Thymus (tissue), 11 donors: ENCODE measurements at regions not wholly inside any gene's neighbourhood (a gene's known extent, or its start where the extent isn't known, plus 50 kb on each side); places are given as distances from the start of the nearest gene placed in this dataset.

Experiments used
- DNase-seq, 9 donors: peaks; one replicate each; pipeline ENCODE4 v3.0.0-alpha.2; 2013; ENCODE audit warnings: low spot score in 9 of 9, low read depth in 6 of 9, missing footprints in 1 of 9
- H3K27ac ChIP-seq, 2 donors: one replicate each; pipeline ENCODE4 v1.5.1; 2013; ENCODE audit warnings: control low read depth in 1 of 2, low read depth in 1 of 2, low read length in 1 of 2, mild to moderate bottlenecking in 1 of 2, moderate library complexity in 1 of 2
- H3K27me3 ChIP-seq, 2 donors: one replicate each; pipeline ENCODE4 v1.5.1; 2013; ENCODE audit warnings: low read length in 1 of 2; ENCODE audit not compliant: control insufficient read depth in 2 of 2, insufficient read depth in 1 of 2
- H3K36me3 ChIP-seq, 2 donors: one replicate each; pipeline ENCODE4 v1.5.1; 2013; ENCODE audit warnings: low read length in 1 of 2, mild to moderate bottlenecking in 1 of 2, moderate library complexity in 1 of 2; ENCODE audit not compliant: control insufficient read depth in 2 of 2, insufficient read depth in 2 of 2
- H3K4me1 ChIP-seq, 2 donors: one replicate each; pipeline ENCODE4 v1.5.1; 2013; ENCODE audit warnings: low read length in 2 of 2; ENCODE audit not compliant: control insufficient read depth in 2 of 2, insufficient read depth in 2 of 2
- H3K4me3 ChIP-seq, 2 donors: one replicate each; pipeline ENCODE4 v1.5.1; 2013; ENCODE audit warnings: low read length in 2 of 2, control low read depth in 1 of 2, mild to moderate bottlenecking in 1 of 2
- H3K9me3 ChIP-seq, 2 donors: one replicate each; pipeline ENCODE4 v1.5.1; 2013; ENCODE audit warnings: low read length in 1 of 2, mild to moderate bottlenecking in 1 of 2; ENCODE audit not compliant: control insufficient read depth in 2 of 2, insufficient read depth in 1 of 2
- WGBS: extraction: QIAGEN DNeasy Blood & Tissue Kit; methylation state at CpG from one replicate; pipeline ENCODE4 v1.1.7; 2013; 5-methylcytosine and 5-hydroxymethylcytosine counted together
- donor health status: healthy.

- H3K36me3 ChIP-seq = no peaks in the 10 kb centered on the region
- no peak for DNase-seq
- H3K4me3 ChIP-seq = no peak overlapping the region
- H3K4me1 ChIP-seq = no peaks in the 10 kb centered on the region
- H3K27ac ChIP-seq = no peak overlapping the region
- H3K9me3 ChIP-seq = no peaks in the 10 kb centered on the region
- H3K27me3 ChIP-seq = no peaks in the 10 kb centered on the region
Measured at GRCh38 chr5:144024545-144024944, 145.9 kb downstream of the YIPF5 start.

- 75% methylated on average over 1 of the region's 1 CpG for WGBS
- H3K27ac ChIP-seq = no peak overlapping the region
Measured at GRCh38 chr5:144026286-144026685, 144.2 kb downstream of the YIPF5 start.

GRCh38 chr5:144028058-144028457 lies 142.4 kb downstream of the YIPF5 start:
- no peak for DNase-seq
- WGBS = 77% methylated on average over 2 of the region's 2 CpGs
- Histone ChIP-seq H3K27me3 (peaks cover 0 to 2% of the 10 kb centered on the region in 2 donors), H3K36me3 (no peaks in the 10 kb centered on the region), H3K9me3 (no peaks in the 10 kb centered on the region), H3K27ac (no peak overlapping the region), H3K4me1 (no peaks in the 10 kb centered on the region), H3K4me3 (no peak overlapping the region)

More at GRCh38 chr5:144026286-144026685, 144.2 kb downstream of the YIPF5 start:
- Histone ChIP-seq H3K36me3 (no peaks in the 10 kb centered on the region), H3K4me3 (no peak overlapping the region), H3K4me1 (no peaks in the 10 kb centered on the region), H3K9me3 (no peaks in the 10 kb centered on the region), H3K27me3 (no peaks in the 10 kb centered on the region)
- DNase-seq = no peak

DNA sequence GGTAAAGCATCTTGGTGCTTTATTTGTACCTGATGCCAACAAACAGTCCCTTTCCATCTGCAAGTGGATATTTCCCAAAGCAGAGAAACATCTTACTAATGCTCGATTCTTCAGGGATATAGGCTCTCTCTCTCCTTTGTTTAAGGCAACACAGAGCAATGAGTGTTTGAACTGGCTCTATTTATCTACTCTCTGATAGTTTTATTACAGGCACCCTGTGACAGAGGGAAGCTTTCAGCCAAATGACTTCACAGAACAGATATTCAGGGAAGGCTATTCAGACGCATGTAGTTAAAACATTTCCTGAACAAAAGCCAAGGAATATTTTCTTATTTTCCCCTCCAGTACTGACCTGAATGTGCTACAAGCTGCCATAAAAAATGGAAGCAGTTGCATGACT lies 141.8 kb downstream of the YIPF5 start:
- no peaks in the 10 kb centered on the region for H3K9me3 ChIP-seq
- peaks cover 0 to 2% of the 10 kb centered on the region in 2 donors for H3K27me3 ChIP-seq
- no peaks in the 10 kb centered on the region for H3K4me1 ChIP-seq
- H3K4me3 ChIP-seq = no peak overlapping the region
- DNase-seq = no peak
- peak overlapping the region in 1 of 2 donors; percentile 21 for H3K27ac ChIP-seq
- WGBS = 66% methylated on average over 2 of the region's 2 CpGs
- H3K36me3 ChIP-seq = no peaks in the 10 kb centered on the region

DNA sequence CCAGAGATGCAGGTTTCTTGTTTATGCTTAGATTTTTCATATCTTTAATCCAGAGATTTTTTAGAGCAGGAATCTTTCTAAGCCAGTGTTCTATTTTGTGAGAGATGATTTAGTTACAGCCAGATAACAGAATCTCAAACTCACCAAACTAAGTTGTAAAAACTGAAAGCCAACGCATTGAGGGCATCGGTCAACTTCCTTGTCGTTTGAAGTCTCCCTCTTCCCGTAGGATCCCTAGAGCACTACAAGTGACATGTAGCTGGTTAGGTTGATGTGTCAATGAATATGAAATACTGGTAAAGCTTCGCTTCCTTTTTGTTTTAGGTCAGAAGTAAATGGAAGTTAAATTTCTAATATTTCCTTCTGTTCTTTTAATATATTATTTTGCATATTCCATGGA lies 139.6 kb downstream of the YIPF5 start:
- Histone ChIP-seq H3K27me3 (peaks cover 0 to 2% of the 10 kb centered on the region in 2 donors), H3K4me1 (no peaks in the 10 kb centered on the region), H3K36me3 (no peaks in the 10 kb centered on the region), H3K4me3 (no peak overlapping the region), H3K9me3 (no peaks in the 10 kb centered on the region), H3K27ac (no peak overlapping the region)
- WGBS = 95% methylated on average over 5 of the region's 5 CpGs
- no peak for DNase-seq

- 83% methylated on average over 6 of the region's 6 CpGs for whole genome bisulfite sequencing
- Histone ChIP-seq H3K36me3 (no peaks in the 10 kb centered on the region), H3K27me3 (peaks cover 0 to 2% of the 10 kb centered on the region in 2 donors), H3K27ac (no peak overlapping the region), H3K4me3 (no peak overlapping the region), H3K9me3 (no peaks in the 10 kb centered on the region), H3K4me1 (no peaks in the 10 kb centered on the region)
- DNase-seq = no peak
Measured at GRCh38 chr5:144032375-144032774, 138.1 kb downstream of the YIPF5 start.

GRCh38 chr5:144033486-144033885 lies 137.0 kb downstream of the YIPF5 start:
- 96% methylated on average over 3 of the region's 3 CpGs for WGBS
- DNase-seq = no peak
- Histone ChIP-seq H3K4me1 (no peaks in the 10 kb centered on the region), H3K27ac (no peak overlapping the region), H3K4me3 (no peak overlapping the region), H3K27me3 (peaks cover 0 to 2% of the 10 kb centered on the region in 2 donors), H3K9me3 (no peaks in the 10 kb centered on the region), H3K36me3 (no peaks in the 10 kb centered on the region)

DNA sequence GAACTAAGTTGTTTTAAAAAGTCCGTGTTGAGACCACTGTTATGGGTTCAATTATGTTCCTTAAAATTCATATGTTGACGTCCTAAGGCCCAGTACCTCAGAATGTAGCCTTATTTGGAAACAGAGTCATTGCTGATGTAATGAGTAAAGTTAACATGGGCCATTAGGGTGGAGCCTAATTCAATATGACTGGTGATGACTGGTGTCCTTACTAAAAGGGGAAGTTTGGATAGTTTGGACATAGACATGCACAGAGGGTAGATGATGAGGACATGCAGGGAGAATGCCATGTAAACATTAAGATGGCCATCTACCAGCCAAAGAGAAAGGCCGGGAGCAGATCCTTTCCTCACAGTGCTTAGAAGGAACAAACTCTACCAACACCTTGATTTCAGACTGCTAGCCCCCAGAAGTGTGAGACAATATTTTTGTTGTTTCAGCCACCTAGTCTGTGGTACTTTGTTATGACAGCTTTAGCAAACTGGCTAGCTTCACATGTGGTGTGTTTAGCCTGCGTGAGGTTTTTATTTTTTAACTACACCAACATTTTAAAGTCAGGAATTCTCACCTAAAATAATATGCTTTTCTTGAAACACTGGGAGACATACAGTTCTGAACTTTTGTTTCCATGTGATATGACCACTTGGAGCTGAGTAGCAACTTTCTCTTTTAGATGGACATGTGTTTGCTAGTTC lies 135.3 kb downstream of the YIPF5 start:
- DNase-seq = no peak
- 82% methylated on average over 4 of the region's 4 CpGs for WGBS
- Histone ChIP-seq H3K36me3 (no peaks in the 10 kb centered on the region), H3K9me3 (no peaks in the 10 kb centered on the region), H3K27ac (no peak overlapping the region), H3K4me3 (no peak overlapping the region), H3K27me3 (peaks cover 0 to 2% of the 10 kb centered on the region in 2 donors), H3K4me1 (no peaks in the 10 kb centered on the region)

- no peak overlapping the region for H3K27ac ChIP-seq
- peaks cover 0 to 2% of the 10 kb centered on the region in 2 donors for H3K27me3 ChIP-seq
- H3K36me3 ChIP-seq = no peaks in the 10 kb centered on the region
- DNase-seq = no peak
- no peaks in the 10 kb centered on the region for H3K9me3 ChIP-seq
- no peaks in the 10 kb centered on the region for H3K4me1 ChIP-seq
- H3K4me3 ChIP-seq = no peak overlapping the region
- 88% methylated on average over 3 of the region's 3 CpGs for WGBS
Measured at GRCh38 chr5:144036476-144036875, 134.0 kb downstream of the YIPF5 start.
